MCF 10A (cell line): ENCODE measurements at regions not wholly inside any gene's neighbourhood (a gene's known extent, or its start where the extent isn't known, plus 50 kb on each side); places are given as distances from the start of the nearest gene placed in this dataset.

Experiments used
- BruUV-seq: library from RNA; stranded (reverse); fragments of 400-500 nt; replicated peaks from 2 replicates; lab custom pipeline; 2021; lab: Mats Ljungman, UMichigan
- CTCF ChIA-PET: fragments of 300-600 bp; sonication (Branson Sonifier 250); formaldehyde crosslinking; extraction: SDS; loops from one replicate; lab custom pipeline; 2021; ENCODE audit warnings: antibody characterized with exemption, inconsistent platforms; lab: Yijun Ruan, JAX
- POLR2A ChIA-PET: fragments of 300-600, 350-650 bp; sonication (Branson Sonifier 250); formaldehyde crosslinking; extraction: SDS; loops from one replicate; lab custom pipeline; 2020; ENCODE audit warnings: antibody characterized with exemption, inconsistent platforms; lab: Yijun Ruan, JAX
- DNase-seq: peaks from one replicate; pipeline ENCODE4 v3.0.0-alpha.2; 2018; ENCODE audit not compliant: unreplicated experiment
- H3K27ac Mint-ChIP-seq: one replicate; pipeline ENCODE4 v1.8.0; 2022; ENCODE audit warnings: mild to moderate bottlenecking, low read depth, mixed read lengths; ENCODE audit not compliant: unreplicated experiment
- H3K27me3 Mint-ChIP-seq: one replicate; pipeline ENCODE4 v1.8.0; 2022; ENCODE audit warnings: mixed read lengths; ENCODE audit not compliant: insufficient read depth, unreplicated experiment
- H3K36me3 Mint-ChIP-seq: one replicate; pipeline ENCODE4 v1.8.0; 2022; ENCODE audit warnings: mild to moderate bottlenecking, moderate library complexity, mixed read lengths; ENCODE audit not compliant: insufficient read depth, unreplicated experiment
- H3K4me1 Mint-ChIP-seq: one replicate; pipeline ENCODE4 v1.8.0; 2022; ENCODE audit warnings: mixed read lengths; ENCODE audit not compliant: insufficient read depth, unreplicated experiment
- H3K4me3 Mint-ChIP-seq: one replicate; pipeline ENCODE4 v1.8.0; 2022; ENCODE audit warnings: mild to moderate bottlenecking, moderate library complexity, mixed read lengths; ENCODE audit not compliant: unreplicated experiment
- H3K9me3 Mint-ChIP-seq: one replicate; pipeline ENCODE4 v1.8.0; 2022; ENCODE audit warnings: mixed read lengths; ENCODE audit not compliant: unreplicated experiment
- intact Hi-C: fragments of 100-400 bp; cut with micrococcal nuclease; formaldehyde crosslinking; loops from 2 replicates; pipeline ENCODE4 v1.14.1; 2022
- TF ChIP-seq, protein P1 (sequence below): fragments of 200-600 bp; IDR thresholded peaks from one replicate; pipeline ENCODE4 v1.8.0; 2022; ENCODE audit warnings: antibody characterized with exemption, mild to moderate bottlenecking; ENCODE audit not compliant: unreplicated experiment

DNA sequence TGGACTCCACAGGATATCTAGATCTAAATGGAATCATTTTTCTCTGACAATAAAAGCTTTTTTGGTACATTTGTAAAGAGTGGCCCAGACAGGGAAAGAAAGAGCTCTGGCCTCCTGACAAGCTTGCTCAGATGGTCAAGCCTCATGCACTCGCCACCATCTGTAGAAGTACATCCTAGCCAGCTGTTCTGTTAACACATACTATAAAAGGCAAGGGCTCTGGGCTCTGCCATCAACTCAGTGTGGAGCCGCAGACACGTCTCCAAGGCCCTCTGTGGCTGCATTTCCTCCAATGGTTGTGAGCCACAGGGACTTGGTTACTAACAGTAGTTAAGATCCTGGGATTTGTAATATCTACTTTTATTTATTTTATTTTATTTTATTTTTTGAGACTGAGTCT is 70.8 kb upstream of the KDM7A start:
- intact Hi-C loops: no loop called here

DNA sequence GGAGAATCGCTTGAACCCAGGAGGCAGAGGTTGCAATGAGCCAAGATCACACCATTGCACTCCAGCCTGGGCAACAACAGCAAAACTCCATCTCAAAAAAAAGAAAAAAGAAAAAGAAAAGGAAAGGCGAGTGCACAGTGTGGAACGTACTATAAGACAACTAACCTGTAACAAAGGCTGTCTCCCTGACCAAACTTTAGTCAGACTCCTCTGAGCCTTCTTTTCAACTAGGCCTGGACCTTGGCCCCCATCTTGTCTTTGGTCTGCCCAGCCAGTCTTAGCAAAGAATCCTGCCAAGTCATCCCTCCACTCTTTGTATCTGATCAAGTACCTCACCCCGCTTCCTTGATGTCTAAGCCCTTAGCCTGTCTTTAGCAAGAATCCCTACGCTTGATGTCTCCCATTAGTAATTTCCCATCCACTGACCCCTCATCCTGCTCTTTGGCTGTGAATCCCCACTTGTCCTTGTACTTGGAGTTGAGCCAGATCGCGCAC is 68.9 kb upstream of the KDM7A start:
- intact Hi-C loops: no loop called here
- Mint-ChIP-seq H3K27ac (no peak overlapping the region), H3K4me3 (no peak overlapping the region), H3K4me1 (no peaks in the 10 kb centered on the region), H3K27me3 (no peaks in the 10 kb centered on the region), H3K36me3 (no peaks in the 10 kb centered on the region), H3K9me3 (no peaks in the 10 kb centered on the region)
- no peak for DNase-seq
- CTCF ChIA-PET: no interaction called here
- POLR2A ChIA-PET: interaction anchor here (0.6 kb wide), 1 partner anchor 9 kb away, joined by 3 read pairs; no protein-coding TSS in a partner anchor
- BruUV-seq: no TSS peak
- TF ChIP-seq, protein P1, sequence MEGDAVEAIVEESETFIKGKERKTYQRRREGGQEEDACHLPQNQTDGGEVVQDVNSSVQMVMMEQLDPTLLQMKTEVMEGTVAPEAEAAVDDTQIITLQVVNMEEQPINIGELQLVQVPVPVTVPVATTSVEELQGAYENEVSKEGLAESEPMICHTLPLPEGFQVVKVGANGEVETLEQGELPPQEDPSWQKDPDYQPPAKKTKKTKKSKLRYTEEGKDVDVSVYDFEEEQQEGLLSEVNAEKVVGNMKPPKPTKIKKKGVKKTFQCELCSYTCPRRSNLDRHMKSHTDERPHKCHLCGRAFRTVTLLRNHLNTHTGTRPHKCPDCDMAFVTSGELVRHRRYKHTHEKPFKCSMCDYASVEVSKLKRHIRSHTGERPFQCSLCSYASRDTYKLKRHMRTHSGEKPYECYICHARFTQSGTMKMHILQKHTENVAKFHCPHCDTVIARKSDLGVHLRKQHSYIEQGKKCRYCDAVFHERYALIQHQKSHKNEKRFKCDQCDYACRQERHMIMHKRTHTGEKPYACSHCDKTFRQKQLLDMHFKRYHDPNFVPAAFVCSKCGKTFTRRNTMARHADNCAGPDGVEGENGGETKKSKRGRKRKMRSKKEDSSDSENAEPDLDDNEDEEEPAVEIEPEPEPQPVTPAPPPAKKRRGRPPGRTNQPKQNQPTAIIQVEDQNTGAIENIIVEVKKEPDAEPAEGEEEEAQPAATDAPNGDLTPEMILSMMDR: no peak

More for the DNA sequence above, 70.8 kb upstream of the KDM7A start:
- no peak for DNase-seq
- BruUV-seq: no TSS peak
- Mint-ChIP-seq H3K27ac (no peak overlapping the region), H3K27me3 (no peaks in the 10 kb centered on the region), H3K4me1 (no peaks in the 10 kb centered on the region), H3K4me3 (no peak overlapping the region), H3K9me3 (no peaks in the 10 kb centered on the region), H3K36me3 (no peaks in the 10 kb centered on the region)
- TF ChIP-seq, protein P1: no peak
- ChIA-PET CTCF (interaction anchor here (0.6 kb wide), 1 partner anchor 54 kb away, joined by 3 read pairs; no protein-coding TSS in a partner anchor), POLR2A (no interaction called here)

DNA sequence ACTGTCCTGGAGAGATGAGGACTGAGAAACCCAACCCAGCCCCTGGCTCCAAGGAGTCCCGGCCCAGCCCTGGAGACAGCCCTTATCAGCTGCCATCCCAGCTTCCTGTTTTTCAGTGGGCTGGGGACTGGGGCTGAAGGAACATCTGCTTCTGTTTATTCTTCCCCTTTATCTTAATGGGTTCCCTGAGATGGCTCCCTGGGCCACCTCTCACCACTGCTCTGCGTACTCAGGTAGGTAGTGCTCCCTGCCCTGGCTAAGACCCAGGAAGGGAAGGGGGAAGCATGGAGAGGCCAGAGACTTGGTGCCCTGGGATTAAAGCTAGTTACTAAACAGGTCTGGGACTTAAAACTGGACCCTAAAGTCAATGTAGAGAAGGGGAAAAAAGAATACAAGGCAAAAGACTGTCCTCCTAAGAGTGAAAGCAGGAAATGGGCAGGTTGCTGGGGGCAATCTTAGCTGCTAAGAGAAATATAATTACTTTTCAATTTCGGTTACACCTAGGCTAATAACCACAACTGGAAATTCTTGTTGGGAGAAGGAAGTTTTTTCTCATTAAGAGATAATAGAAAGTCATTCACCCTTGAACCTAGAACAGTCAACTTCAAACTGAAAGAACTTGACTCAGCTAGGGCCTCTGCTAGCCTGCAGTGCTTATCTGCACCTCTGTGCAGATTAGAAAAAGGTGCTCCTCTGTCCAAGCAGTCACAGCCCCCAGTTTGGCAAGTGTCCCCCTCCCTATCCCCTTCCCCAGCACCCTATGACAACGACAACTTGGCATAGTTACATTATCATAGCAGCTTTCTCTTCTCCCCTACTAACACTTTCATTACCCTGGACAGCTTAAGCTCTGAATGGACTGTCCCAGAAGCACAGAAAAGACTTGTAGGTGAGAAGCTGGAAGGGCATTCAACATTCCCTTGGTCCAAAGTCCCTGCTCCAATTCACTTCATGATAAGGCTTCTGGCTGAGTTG is 65.6 kb upstream of the KDM7A start:
- H3K36me3 Mint-ChIP-seq: no peaks in the 10 kb centered on the region
- no peaks in the 10 kb centered on the region for H3K4me1 Mint-ChIP-seq
- CTCF ChIA-PET: no interaction called here
- intact Hi-C loops: no loop called here
- TF ChIP-seq, protein P1: no peak
- H3K27me3 Mint-ChIP-seq: no peaks in the 10 kb centered on the region
- POLR2A ChIA-PET: interaction anchor here (0.6 kb wide), 1 partner anchor 70 kb away, joined by 3 read pairs; no protein-coding TSS in a partner anchor
- BruUV-seq: no TSS peak
- H3K4me3 Mint-ChIP-seq: no peak overlapping the region
- no peak overlapping the region for H3K27ac Mint-ChIP-seq
- DNase-seq: no peak
- no peaks in the 10 kb centered on the region for H3K9me3 Mint-ChIP-seq

GRCh38 chr7:140239653-140239935 is 62.8 kb upstream of the KDM7A start:
- no TSS peak for BruUV-seq
- intact Hi-C loops: no loop called here
- no peaks in the 10 kb centered on the region for H3K4me1 Mint-ChIP-seq
- TF ChIP-seq, protein P1: no peak
- no peaks in the 10 kb centered on the region for H3K36me3 Mint-ChIP-seq
- POLR2A ChIA-PET: no interaction called here
- H3K4me3 Mint-ChIP-seq: no peak overlapping the region
- H3K27ac Mint-ChIP-seq: no peak overlapping the region
- H3K9me3 Mint-ChIP-seq: no peaks in the 10 kb centered on the region
- DNase-seq: no peak
- H3K27me3 Mint-ChIP-seq: no peaks in the 10 kb centered on the region
- CTCF ChIA-PET: interaction anchor here (0.6 kb wide), 2 partner anchors 12 to 324 kb away, joined by 4 to 5 read pairs; no protein-coding TSS in a partner anchor
